ENCODE measurements at regions not wholly inside any gene's neighbourhood (a gene's known extent, or its start where the extent isn't known, plus 50 kb on each side); places are given as distances from the start of the nearest gene placed in this dataset.

GRCh38 chr5:31059889-31060288, 133.6 kb upstream of the CDH6 start:
- TF ChIP-seq CTCF (IDR thresholded peaks at IDR 0.05) (no peak), POLR2AphosphoS5 (IDR thresholded peaks at IDR 0.05) (no peak), POLR2A (IDR thresholded peaks at IDR 0.05; ENCODE audit: low read depth) (no peak), EP300 (IDR thresholded peaks at IDR 0.05) (no peak)
